ENCODE measurements at regions not wholly inside any gene's neighbourhood (a gene's known extent, or its start where the extent isn't known, plus 50 kb on each side); places are given as distances from the start of the nearest gene placed in this dataset.
A peak's percentile ranks its signal among the peaks of the same experiment; 100 is the strongest.
"Not testable (repeated sequence)": the region's sequence is repeated elsewhere in the genome, so short reads cannot be mapped to it uniquely, and the experiment has no call there.

- no peak for DNase-seq
Observed at GRCh38 chr12:25424211-25424731, 128.8 kb downstream of the LMNTD1 start.

GRCh38 chr12:25423355-25424050, 129.6 kb downstream of the LMNTD1 start:
- no peak for DNase-seq

GRCh38 chr12:25422241-25422640, 130.8 kb downstream of the LMNTD1 start:
- no peak for DNase-seq

- no peak for DNase-seq
Observed at GRCh38 chr12:25421651-25422167, 131.4 kb downstream of the LMNTD1 start.

- no peak for DNase-seq
Observed at GRCh38 chr12:25420116-25420515, 133.0 kb downstream of the LMNTD1 start.

GRCh38 chr12:25419595-25419994, 133.5 kb downstream of the LMNTD1 start:
- DNase-seq: no peak

- no peak for DNase-seq
Observed at GRCh38 chr12:25417071-25417470, 136.0 kb downstream of the LMNTD1 start.

- DNase-seq: no peak
Observed at GRCh38 chr12:25416516-25416915, 136.6 kb downstream of the LMNTD1 start.

- DNase-seq: no peak
Observed at GRCh38 chr12:25415004-25415403, 138.1 kb downstream of the LMNTD1 start.

GRCh38 chr12:25412735-25413134, 140.3 kb downstream of the LMNTD1 start:
- DNase-seq: no peak

- no peak for DNase-seq
Observed at GRCh38 chr12:25404955-25405354, 148.1 kb downstream of the LMNTD1 start.

GRCh38 chr12:25401547-25402345, 151.0 kb upstream of the KRAS start:
- DNase-seq: no peak

- no peak for DNase-seq
Observed at GRCh38 chr12:25397001-25397400, 146.3 kb upstream of the KRAS start.

GRCh38 chr12:25395227-25395626, 144.5 kb upstream of the KRAS start:
- DNase-seq: no peak

- not testable (repeated sequence) for DNase-seq
Observed at GRCh38 chr12:25394775-25395174, 144.0 kb upstream of the KRAS start.

- DNase-seq: no peak
Observed at GRCh38 chr12:25394025-25394424, 143.3 kb upstream of the KRAS start.

- DNase-seq: not testable (repeated sequence)
Observed at GRCh38 chr12:25391346-25391745, 140.6 kb upstream of the KRAS start.

- peak; percentile 39 for DNase-seq
Observed at GRCh38 chr12:25388183-25388582, 137.5 kb upstream of the KRAS start.

GRCh38 chr12:25387732-25388050, 137.0 kb upstream of the KRAS start:
- no peak for DNase-seq

GRCh38 chr12:25386831-25387731, 136.4 kb upstream of the KRAS start:
- peak; percentile 64 for DNase-seq

GRCh38 chr12:25384893-25385248, 134.1 kb upstream of the KRAS start:
- DNase-seq: no peak

GRCh38 chr12:25384038-25384892, 133.5 kb upstream of the KRAS start:
- DNase-seq: no peak
